Natural killer cell (primary cell): ENCODE measurements at regions not wholly inside any gene's neighbourhood (a gene's known extent, or its start where the extent isn't known, plus 50 kb on each side); places are given as distances from the start of the nearest gene placed in this dataset.
"Not testable (repeated sequence)": the region's sequence is repeated elsewhere in the genome, so short reads cannot be mapped to it uniquely, and the experiment has no call there.

ENCODE experiments used
- ATAC-seq, 3 donors: fragments of 150-1000 bp in 2 of 3; fragments of 200-7000 bp in 1 of 3; cut with Tn5 transposase; 1 replicate in 1 of 3; 2 replicates in 2 of 3; pipeline ENCODE4 v1.10.0; 2021; ENCODE audit warnings: mild to moderate bottlenecking in 2 of 3, moderate library complexity in 2 of 3
- DNase-seq, 2 donors: peaks; one replicate each; pipeline versions ENCODE4 v3.0.0 to v3.0.0-alpha.2; 2013 to 2021; ENCODE audit warnings: mixed read lengths in 1 of 2
- H3K27ac ChIP-seq: one replicate; pipeline ENCODE4 v1.5.1; 2013; ENCODE audit warnings: mild to moderate bottlenecking, low read length
- H3K27me3 ChIP-seq: one replicate; pipeline ENCODE4 v1.6.1; 2013; ENCODE audit warnings: low read length; ENCODE audit not compliant: control insufficient read depth, insufficient read depth
- H3K36me3 ChIP-seq: one replicate; pipeline ENCODE4 v1.6.1; 2013; ENCODE audit warnings: low read length; ENCODE audit not compliant: control insufficient read depth, insufficient read depth
- H3K4me1 ChIP-seq: one replicate; pipeline ENCODE4 v1.6.1; 2013; ENCODE audit warnings: low read length; ENCODE audit not compliant: control insufficient read depth, insufficient read depth
- H3K4me3 ChIP-seq: one replicate; pipeline ENCODE4 v1.5.1; 2013; ENCODE audit warnings: low read length
- H3K9me3 ChIP-seq: one replicate; pipeline ENCODE4 v1.6.1; 2013; ENCODE audit warnings: low read length; ENCODE audit not compliant: control insufficient read depth, insufficient read depth
- H3K27ac Mint-ChIP-seq, 2 donors: one replicate each; pipeline ENCODE4 v1.8.0; 2022; ENCODE audit warnings: mild to moderate bottlenecking in 2 of 2, mixed read lengths in 2 of 2, moderate library complexity in 1 of 2
- H3K27me3 Mint-ChIP-seq, 2 donors: one replicate each; pipeline ENCODE4 v1.8.0; 2022; ENCODE audit warnings: low read depth in 2 of 2, mixed read lengths in 2 of 2
- H3K36me3 Mint-ChIP-seq: one replicate; pipeline ENCODE4 v1.8.0; 2022; ENCODE audit warnings: mixed read lengths
- H3K4me1 Mint-ChIP-seq, 2 donors: one replicate each; pipeline ENCODE4 v1.8.0; 2022; ENCODE audit warnings: mixed read lengths in 2 of 2
- H3K4me3 Mint-ChIP-seq: one replicate; pipeline ENCODE4 v1.8.0; 2022; ENCODE audit warnings: mild to moderate bottlenecking, moderate library complexity, mixed read lengths
- H3K9me3 Mint-ChIP-seq, 2 donors: one replicate each; pipeline ENCODE4 v1.8.0; 2022; ENCODE audit warnings: mixed read lengths in 2 of 2
- CTCF ChIP-seq: fragments of 200-600 bp; IDR thresholded peaks from one replicate; pipeline ENCODE4 v1.8.0; 2022; ENCODE audit warnings: antibody characterized with exemption
- WGBS: methylation state at CpG from one replicate; pipeline ENCODE4 v1.1.7; 2013; ENCODE audit warnings: missing lambda C conversion rate; ENCODE audit not compliant: insufficient coverage; 5-methylcytosine and 5-hydroxymethylcytosine counted together
- intact Hi-C: fragments of 100-400 bp; cut with micrococcal nuclease; formaldehyde crosslinking; loops from one replicate; pipeline ENCODE4 v1.14.2; 2022

DNA sequence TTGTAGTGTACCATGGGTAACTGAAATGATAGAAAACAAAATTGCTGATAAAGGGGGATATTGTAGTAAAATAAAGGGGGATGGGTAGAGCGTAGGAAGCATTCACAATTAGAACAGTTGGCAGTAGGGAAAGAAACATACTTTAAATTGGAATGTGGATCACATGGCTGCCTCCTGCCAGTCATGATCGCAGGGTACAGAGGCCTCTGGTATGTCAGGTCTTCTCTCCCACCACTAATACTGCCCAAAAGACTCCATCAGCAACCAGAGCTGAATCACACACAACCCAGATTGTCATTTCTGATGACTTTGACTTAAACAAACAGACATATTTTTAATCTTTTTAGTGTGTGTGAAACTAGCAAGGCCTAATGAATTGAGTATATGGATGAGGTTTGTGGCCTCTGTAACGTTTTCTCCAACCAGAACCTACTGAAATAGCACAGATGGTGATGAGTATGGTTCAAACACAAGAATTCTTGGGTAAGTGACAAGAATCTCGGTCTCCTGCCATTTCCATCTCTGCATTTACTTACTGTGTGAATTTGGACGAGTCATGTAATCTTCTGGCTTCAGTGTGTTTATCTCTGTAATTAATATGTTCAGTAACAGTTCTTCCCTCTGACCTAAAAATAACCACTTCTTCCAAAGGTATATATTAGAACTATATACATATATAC, 112.6 kb downstream of the USP22 start:
- peaks cover 2 to 3% of the 10 kb centered on the region in 2 donors for H3K27me3 Mint-ChIP-seq
- H3K4me3 Mint-ChIP-seq: no peak overlapping the region
- H3K9me3 Mint-ChIP-seq: no peaks in the 10 kb centered on the region
- ATAC-seq (no peak), DNase-seq (no peak)
- no peaks in the 10 kb centered on the region for H3K4me1 ChIP-seq
- H3K36me3 ChIP-seq: no peaks in the 10 kb centered on the region
- no peaks in the 10 kb centered on the region for H3K4me1 Mint-ChIP-seq
- H3K36me3 Mint-ChIP-seq: no peaks in the 10 kb centered on the region
- intact Hi-C loops: no loop called here
- no peak for TF ChIP-seq CTCF
- no peak overlapping the region for H3K27ac Mint-ChIP-seq
- H3K9me3 ChIP-seq: no peaks in the 10 kb centered on the region
- H3K27me3 ChIP-seq: no peaks in the 10 kb centered on the region
- H3K27ac ChIP-seq: no peak overlapping the region
- WGBS: 85% methylated on average over 2 of the region's 5 CpGs
- no peak overlapping the region for H3K4me3 ChIP-seq

GRCh38 chr17:20933040-20933439, 109.8 kb downstream of the USP22 start:
- H3K27me3 Mint-ChIP-seq, H3K4me1 Mint-ChIP-seq, H3K9me3 ChIP-seq, H3K4me1 ChIP-seq, DNase-seq, H3K36me3 Mint-ChIP-seq, H3K36me3 ChIP-seq, H3K4me3 ChIP-seq, H3K27ac ChIP-seq, H3K4me3 Mint-ChIP-seq, H3K27ac Mint-ChIP-seq, H3K27me3 ChIP-seq, ATAC-seq, intact Hi-C loops, H3K9me3 Mint-ChIP-seq: not testable (repeated sequence)
- 98% methylated on average over 2 of the region's 3 CpGs for WGBS

DNA sequence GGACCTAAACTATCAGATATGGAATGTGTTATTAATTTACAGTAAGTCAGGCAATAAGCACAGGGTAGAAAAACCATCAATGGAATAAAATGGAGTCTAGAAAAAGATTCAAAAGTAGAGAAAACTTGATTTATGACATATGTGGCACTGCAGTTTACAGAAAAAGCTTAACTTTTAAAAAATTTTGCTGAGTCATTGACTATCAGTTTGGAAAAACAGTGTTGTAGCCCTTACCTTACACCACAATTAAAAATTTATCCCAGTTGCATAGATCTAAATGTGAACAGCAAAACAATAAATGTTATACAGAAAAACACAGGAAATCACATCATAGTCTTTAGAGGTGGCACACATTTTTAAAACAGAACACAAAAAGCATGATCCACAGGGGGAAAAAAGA, 108.5 kb downstream of the USP22 start:
- no peak for ATAC-seq

DNA sequence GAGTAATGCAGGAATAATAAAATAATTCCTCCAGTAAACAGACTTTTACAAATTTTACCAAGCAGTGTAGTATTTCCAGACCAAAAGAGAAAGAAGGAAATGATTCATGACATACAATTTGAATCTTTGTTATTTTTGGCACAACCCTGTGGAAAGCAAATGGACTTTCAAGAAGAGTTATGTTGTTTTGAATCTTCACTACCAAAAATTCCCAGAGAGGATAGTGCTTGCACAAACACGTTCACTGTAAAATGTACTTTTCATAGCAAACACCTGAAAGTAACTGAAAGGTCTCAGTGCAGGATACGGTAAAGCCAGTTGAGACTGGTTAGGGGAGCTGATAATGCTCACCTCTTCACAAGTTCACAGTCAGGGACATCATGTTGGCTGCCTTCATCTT, 107.1 kb downstream of the USP22 start:
- ATAC-seq: no peak
- H3K27me3 ChIP-seq: no peaks in the 10 kb centered on the region
- H3K4me3 Mint-ChIP-seq: no peak overlapping the region
- no peaks in the 10 kb centered on the region for H3K36me3 ChIP-seq
- H3K9me3 ChIP-seq: no peaks in the 10 kb centered on the region
- H3K27ac ChIP-seq: no peak overlapping the region
- no peak overlapping the region for H3K4me3 ChIP-seq
- no peaks in the 10 kb centered on the region for H3K4me1 ChIP-seq
- H3K27ac Mint-ChIP-seq: no peak overlapping the region
- WGBS: 79% methylated on average over 2 of the region's 2 CpGs
- no peaks in the 10 kb centered on the region for H3K36me3 Mint-ChIP-seq
- no peak for TF ChIP-seq CTCF
- H3K4me1 Mint-ChIP-seq: no peaks in the 10 kb centered on the region
- intact Hi-C loops: no loop called here
- peaks cover 6 to 8% of the 10 kb centered on the region in 2 donors for H3K27me3 Mint-ChIP-seq
- H3K9me3 Mint-ChIP-seq: no peaks in the 10 kb centered on the region
- no peak for DNase-seq

More for the DNA sequence above, 108.5 kb downstream of the USP22 start:
- H3K4me1 Mint-ChIP-seq: no peaks in the 10 kb centered on the region
- H3K36me3 Mint-ChIP-seq: no peaks in the 10 kb centered on the region
- no peaks in the 10 kb centered on the region for H3K4me1 ChIP-seq
- peaks cover 6 to 8% of the 10 kb centered on the region in 2 donors for H3K27me3 Mint-ChIP-seq
- H3K27me3 ChIP-seq: no peaks in the 10 kb centered on the region
- no peaks in the 10 kb centered on the region for H3K9me3 Mint-ChIP-seq
- no peak overlapping the region for H3K4me3 ChIP-seq
- no peaks in the 10 kb centered on the region for H3K36me3 ChIP-seq
- no peak overlapping the region for H3K27ac Mint-ChIP-seq
- no peak for DNase-seq
- no peak overlapping the region for H3K4me3 Mint-ChIP-seq
- no peak for TF ChIP-seq CTCF
- H3K27ac ChIP-seq: no peak overlapping the region
- intact Hi-C loops: no loop called here
- H3K9me3 ChIP-seq: no peaks in the 10 kb centered on the region
